SK-MEL-5 (cell line): ENCODE measurements at regions not wholly inside any gene's neighbourhood (a gene's known extent, or its start where the extent isn't known, plus 50 kb on each side); places are given as distances from the start of the nearest gene placed in this dataset.
"Not testable (repeated sequence)": the region's sequence is repeated elsewhere in the genome, so short reads cannot be mapped to it uniquely, and the experiment has no call there.

Experiments
- DNase-seq: peaks from one replicate; pipeline ENCODE4 v3.0.0-alpha.2; 2016; ENCODE audit warnings: low read depth, low spot score
- in situ Hi-C: cut with HindIII; loops from 2 replicates; pipeline ENCODE4 v1.10.0; 2016; ENCODE audit warnings: low sequenced_read_pairs, high pct_unique_total_duplicates, low pct_unique_long_range_greater_than_20kb

DNA sequence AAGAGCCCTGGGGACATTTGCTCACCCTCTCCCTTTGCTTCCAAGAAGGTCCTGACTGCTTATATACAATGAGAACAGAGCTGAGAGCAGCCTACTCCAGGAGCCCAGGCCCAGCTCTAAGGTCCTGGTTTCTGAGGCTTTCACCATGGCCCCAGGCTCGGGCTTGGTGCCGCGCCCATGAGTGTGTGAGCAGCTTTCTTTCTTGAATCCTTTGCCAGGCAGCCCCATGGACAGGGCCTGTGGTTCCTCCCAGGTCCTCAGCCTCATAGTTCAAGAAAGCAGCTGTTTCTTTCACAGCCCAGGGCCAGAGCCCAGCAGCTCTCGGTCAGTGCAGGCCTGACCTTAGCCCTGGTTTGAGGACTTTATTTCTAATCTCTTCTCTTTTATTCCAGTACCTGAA is 1197.2 kb downstream of the RPIA start:
- DNase-seq, in situ Hi-C loops: not testable (repeated sequence)

DNA sequence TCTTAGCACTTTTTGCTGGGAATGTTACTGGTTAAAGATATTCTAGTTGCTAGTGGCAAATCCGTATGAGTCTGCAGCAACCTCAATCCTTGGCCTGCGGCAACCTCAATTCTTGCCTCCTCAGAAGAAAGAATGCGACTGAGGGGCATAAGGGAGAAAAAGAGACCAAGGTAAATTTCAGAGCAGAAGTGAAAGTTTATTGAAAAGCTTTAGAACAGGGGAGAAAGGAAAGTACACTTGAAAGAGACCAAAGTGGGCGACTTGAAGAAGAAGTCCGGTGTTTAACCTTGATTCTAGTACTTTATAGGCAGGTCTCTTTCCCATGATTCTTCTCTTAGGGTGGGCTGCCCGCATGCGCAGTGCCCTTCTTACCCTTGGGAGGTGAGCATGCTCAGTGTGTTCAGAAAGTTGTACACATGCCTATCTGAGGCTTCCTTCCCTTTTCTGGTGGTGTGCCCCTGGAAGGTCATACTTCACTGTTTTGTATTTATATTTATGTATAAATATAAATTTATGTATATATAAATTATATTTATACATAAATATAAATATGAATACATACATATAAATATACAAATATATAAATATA is 1198.8 kb downstream of the RPIA start:
- in situ Hi-C loops, DNase-seq: not testable (repeated sequence)

DNA sequence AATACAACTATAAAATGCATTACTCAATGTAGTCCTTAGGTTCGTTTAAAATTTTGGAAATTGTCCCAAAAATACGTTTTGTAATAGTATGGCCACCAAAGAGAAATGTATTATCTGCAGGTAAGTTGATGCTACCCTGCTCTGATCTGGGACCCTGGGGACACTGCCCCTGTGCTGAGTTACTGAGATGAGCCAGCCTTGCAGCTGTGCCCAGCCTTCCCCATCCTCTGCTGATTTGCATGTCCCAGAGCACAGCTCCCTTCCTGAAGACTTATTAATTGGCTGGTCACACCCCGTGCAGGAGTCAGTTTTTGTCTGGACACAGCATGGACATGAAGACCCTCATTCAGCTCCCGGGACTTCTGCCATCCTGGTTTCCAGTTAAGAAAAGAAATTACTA is 1203.5 kb downstream of the RPIA start:
- in situ Hi-C loops, DNase-seq: not testable (repeated sequence)

DNA sequence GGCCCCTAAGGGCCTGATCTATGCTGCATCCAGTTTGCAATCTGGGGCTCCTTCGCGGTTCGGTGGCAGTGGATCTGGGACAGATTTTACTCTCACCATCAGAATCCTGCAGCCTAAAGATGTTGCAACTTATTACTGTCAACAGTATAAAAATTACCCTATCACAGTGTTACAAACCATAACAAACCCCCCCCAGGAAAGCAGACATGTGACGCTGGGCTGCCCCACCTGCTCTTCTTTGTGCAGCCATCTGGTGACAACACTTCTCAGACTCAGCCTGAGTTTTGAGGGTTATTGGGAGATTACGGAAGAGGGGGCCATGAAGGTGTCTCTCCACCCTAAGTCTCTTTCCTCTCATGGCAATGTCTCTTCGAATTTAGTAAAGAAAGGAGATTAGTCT is 1204.2 kb downstream of the RPIA start:
- DNase-seq, in situ Hi-C loops: not testable (repeated sequence)

DNA sequence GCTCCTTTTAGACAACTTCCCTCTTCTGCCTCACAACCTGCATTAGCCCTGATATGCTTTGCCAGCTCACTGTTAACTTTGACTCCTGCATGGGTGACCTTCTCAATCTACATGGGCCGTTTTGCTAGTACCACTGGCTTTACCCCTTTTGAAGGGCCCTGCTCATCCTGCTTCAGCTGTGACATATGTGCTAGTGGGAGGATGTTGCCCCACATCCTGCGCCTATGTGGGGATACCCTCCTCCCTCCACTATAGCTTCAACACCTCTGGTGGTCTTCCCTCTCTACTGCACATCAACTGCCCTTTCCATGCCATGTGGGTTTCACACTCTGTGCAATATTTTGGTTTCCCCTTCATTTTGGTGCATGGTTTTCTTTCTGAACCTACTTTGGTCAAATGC is 1235.5 kb downstream of the RPIA start:
- DNase-seq, in situ Hi-C loops: not testable (repeated sequence)

DNA sequence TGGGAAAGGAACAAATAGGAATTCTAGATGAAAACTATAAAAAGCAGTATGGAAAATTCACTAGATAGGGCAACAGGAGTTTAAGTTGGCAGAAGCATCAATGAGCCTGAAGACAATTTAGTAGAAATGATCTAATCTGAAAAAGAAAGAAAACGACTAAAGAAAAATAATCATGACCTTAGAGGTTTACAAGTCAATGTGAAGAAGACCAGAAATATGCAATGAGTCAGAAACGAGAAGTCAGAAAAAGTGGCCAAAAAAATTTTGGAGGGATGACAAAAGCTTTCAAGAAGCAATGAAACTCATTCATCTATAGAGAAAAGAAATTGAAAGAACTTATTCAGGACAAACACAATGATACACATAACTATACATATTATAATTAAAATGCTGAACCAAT is 1244.0 kb downstream of the RPIA start:
- in situ Hi-C loops, result not testable (repeated sequence)

DNA sequence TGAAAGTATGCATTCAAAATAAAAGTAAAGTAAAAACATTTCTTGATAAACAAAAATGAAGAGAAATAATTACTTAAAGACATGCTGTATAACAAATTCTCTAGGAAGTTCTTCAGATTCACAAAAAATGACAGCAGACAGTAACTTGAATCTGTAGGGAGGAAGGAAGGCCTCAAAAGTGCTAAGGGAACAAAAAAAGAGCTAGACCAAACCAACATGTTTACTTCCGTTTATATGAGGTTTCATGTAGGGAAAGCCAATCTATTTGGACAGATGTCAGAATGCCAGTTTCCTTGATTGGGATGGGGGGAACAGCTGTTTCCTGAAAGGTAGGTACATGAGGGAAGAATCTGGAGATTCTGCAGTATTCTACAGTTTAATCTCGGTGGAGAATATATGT is 1244.5 kb downstream of the RPIA start:
- DNase-seq, in situ Hi-C loops: not testable (repeated sequence)

More for the DNA sequence above, 1244.0 kb downstream of the RPIA start:
- DNase-seq, result not testable (repeated sequence)

DNA sequence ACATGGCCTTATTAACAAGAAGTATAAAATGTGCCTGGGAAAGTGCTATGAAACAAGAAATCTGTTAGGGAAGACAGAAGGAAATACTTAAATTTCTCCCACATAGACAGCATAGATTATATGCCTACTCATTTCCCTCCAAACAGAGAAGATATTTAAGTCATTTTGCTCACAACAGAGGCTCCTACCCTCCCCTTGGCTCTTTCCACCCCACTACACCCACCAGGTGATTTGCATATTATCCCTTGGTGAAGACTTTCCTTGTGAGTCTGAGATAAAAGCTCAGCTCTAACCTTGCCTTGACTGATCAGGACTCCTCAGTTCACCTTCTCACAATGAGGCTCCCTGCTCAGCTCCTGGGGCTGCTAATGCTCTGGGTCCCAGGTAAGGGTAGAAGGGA is 1245.1 kb downstream of the RPIA start:
- in situ Hi-C loops, DNase-seq: not testable (repeated sequence)

DNA sequence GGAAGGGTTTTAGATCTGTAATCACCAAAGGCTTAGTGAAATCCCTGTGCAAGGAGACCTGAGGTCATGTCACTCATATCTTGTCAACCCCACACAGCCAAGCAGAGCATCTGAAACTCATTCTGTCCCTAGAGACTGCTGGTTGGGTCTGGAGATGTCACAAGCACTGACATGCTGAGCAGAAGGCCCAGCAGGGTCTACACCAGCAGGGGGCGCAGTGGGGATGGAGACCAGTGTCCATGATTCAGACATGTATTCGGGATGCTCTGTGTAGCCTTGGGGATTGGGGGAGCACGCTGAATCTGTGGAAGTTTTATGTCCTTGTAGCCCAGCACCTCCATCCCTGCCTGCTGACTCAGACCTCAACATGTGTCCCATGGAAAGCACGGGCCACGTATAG is 1247.3 kb downstream of the RPIA start:
- DNase-seq, in situ Hi-C loops: not testable (repeated sequence)

DNA sequence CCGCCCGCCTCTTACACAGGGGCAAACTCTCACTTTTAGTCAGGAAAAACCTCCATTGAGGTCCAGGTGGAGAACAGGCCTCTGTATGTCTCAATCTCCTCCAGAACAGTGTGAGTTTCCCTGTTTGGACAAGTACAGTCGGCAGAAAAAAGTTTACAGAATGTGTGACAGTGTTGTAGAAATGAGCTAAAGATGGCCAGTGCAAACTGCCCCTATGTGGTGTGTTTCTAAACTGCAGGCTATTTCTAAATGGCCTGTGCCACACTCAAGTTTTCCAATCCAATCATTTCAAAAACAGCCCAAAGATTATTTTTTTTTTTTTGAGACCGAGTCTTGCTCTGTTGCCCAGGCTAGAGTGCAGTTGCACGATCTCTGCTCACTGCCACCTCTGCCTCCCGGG is 1252.8 kb downstream of the RPIA start:
- DNase-seq, in situ Hi-C loops: not testable (repeated sequence)

DNA sequence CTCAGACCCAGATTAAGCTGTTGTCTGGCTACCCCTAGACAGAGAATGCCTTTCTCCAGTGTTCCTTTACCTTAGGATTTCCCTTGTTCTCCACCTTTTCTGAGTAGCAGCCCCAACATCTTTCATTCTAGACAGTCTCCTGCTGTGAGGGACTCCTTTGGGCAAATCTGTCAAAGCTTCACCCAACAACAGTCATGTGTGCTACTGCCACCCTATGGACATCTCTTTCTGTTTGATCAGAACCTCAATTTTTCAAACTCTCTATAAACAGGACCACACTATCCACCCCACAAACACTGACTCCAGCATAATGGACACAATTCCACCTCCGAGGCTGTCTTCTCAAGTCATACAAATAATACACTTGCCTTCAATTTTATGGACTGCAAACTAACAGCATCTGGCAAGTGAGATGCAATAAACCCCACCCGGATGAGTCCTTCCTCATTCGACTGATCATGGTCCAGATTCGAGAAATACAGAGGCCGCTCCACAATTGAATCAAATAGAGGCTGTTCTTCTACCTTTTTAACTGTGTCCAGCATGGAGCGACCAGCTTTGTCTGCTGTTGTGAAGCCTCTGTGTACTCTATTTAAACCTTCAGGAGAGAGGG is 1253.6 kb downstream of the RPIA start:
- in situ Hi-C loops, DNase-seq: not testable (repeated sequence)

DNA sequence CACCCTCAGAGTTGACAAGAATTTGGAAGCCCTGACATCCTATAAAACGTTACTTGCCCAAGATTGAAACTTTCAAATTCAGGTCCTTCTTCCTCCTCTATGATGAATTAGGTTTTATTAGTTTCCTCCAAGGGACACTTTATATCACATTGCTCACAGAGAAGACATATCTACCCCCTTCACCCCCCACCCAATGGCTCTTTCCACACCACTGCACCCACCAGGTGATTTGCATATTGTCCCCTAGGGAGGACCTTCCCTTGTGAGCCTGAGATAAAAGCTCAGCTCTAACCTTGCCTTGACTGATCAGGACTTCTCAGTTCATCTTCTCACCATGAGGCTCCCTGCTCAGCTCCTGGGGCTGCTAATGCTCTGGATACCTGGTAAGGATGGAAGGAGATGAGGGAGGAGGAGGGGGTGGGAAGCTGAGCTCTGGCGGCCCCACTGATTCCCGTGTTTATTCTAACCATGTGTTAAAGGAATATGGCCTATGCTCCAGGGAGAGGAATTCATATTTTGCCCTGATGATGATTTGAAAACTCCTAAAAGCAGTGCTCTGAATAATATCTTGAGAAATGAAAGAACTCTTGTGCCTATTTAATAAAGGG is 1255.8 kb downstream of the RPIA start:
- DNase-seq, in situ Hi-C loops: not testable (repeated sequence)

DNA sequence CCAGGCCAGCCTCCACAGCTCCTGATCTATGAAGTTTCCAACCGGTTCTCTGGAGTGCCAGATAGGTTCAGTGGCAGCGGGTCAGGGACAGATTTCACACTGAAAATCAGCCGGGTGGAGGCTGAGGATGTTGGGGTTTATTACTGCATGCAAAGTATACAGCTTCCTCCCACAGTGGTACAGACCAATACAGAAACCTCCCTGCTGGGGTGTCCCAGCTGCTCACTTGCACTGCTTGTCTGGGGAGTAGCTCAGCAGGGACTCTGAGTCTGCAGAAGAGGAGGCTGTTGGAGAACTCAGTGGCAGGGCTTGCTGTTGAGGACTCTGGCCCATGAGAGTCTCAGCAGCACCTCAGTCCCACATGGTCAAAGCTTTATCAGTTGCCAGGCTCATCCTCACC is 1256.6 kb downstream of the RPIA start:
- DNase-seq, in situ Hi-C loops: not testable (repeated sequence)

DNA sequence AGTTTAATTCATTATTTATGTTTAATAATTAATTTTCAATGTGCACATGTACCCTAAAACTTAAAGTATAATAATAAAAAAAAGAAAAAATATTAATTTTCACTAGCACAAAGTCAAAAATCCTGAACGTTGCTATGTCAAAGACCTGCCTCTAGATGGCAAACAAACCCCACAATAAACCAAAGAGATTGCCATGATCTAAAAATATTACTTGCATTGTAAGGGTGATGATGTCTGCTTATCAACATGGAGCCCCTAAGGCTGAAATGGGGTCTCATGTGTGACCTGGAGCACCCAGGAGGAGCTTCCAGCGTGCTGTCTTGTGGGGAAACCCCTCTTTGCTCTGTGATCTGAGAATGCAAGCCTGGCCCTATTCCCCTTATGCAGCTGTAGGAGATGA is 1259.3 kb downstream of the RPIA start:
- in situ Hi-C loops, DNase-seq: not testable (repeated sequence)

DNA sequence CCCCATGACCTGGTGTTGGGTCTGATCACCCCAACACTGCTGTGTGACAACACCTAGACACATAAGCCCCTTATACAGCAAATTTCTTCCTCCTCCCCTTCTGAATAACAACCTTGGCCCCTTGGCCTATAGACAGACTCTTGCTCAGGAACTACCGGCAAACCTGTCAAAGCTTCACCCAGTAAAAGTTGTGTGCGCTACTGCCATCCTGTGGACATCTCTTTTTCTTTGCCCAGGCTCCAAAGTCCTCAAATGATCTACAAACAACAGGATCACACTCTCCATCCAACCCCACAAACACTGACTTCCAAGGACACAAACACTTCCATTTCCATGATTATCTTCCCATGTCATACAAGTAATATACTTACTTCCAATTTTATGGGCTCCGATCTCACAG is 1265.8 kb downstream of the RPIA start:
- in situ Hi-C loops, DNase-seq: not testable (repeated sequence)

DNA sequence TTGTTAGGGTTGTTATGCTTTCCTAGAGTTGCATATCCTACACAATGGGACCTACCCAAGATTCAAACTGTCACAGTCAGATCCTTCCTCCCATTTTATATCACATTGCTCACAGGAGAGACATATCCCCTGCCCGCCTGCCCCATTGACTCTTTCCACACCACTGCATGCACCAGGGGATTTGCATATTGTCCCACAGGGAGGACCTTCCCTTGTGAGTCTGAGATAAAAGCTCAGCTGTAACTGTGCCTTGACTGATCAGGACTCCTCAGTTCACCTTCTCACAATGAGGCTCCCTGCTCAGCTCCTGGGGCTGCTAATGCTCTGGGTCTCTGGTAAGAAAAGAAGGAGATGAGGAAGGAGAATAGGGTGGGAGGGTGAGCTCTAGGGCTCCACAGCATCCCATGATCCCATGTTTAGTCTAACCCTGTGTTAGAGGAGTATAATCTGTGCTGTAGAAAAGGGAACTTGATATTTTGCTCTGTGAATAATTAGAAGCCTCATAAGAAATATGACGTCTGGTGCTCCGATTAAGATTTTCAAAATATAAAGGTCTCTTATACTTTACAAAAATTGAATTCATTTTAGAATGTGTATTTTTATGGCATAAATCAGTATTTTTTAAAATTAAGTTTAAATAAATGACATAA is 1268.4 kb downstream of the RPIA start:
- DNase-seq, in situ Hi-C loops: not testable (repeated sequence)

DNA sequence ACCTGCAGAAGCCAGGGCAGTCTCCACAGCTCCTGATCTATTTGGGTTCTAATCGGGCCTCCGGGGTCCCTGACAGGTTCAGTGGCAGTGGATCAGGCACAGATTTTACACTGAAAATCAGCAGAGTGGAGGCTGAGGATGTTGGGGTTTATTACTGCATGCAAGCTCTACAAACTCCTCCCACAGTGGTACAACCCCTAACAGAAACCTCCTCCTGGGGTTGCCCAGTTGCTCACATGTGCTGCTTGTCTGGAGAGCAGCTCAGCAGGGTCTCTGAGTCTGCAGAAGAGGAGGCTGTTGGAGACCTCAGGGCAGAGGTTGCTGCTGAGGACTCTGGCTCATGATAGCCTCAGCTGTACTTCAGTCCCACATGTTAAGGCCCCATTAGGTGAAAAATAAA is 1269.1 kb downstream of the RPIA start:
- in situ Hi-C loops, DNase-seq: not testable (repeated sequence)

DNA sequence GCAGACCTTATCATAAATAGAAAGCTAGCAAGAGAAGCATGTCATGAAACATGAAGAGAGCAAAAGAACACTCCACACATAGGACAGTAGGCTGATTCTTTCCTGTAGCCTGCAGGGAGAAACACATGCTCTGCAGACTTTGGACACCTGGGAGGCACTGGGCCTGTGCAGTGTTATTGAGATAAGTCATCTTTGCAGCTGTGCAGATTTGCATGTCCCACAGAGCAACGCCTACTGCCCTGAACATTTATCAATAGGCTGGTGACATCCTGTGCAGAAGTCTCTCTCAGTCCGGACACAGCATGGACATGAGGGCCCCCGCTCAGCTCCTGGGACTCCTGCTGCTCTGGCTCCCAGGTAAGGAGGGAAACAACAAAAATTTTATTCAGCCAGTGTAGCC is 1277.1 kb downstream of the RPIA start:
- DNase-seq, in situ Hi-C loops: not testable (repeated sequence)
